ENCODE measurements at regions not wholly inside any gene's neighbourhood (a gene's known extent, or its start where the extent isn't known, plus 50 kb on each side); places are given as distances from the start of the nearest gene placed in this dataset.

GRCh38 chr2:181320638-181321037 is 136.5 kb upstream of the ITGA4 start:
- TF ChIP-seq POLR2AphosphoS5 (IDR thresholded peaks at IDR 0.05): no peak
- no peak for TF ChIP-seq POLR2A (IDR thresholded peaks at IDR 0.05)
- TF ChIP-seq CTCF (IDR thresholded peaks at IDR 0.05): no peak
